Tibial nerve (tissue), 3 donors: ENCODE measurements at regions not wholly inside any gene's neighbourhood (a gene's known extent, or its start where the extent isn't known, plus 50 kb on each side); places are given as distances from the start of the nearest gene placed in this dataset.

Source experiments
- CTCF ChIP-seq, 5 experiments: fragments of 200-600 bp in 3 of 5; fragments of 450-650 bp in 2 of 5; sonication (generic) in 3 of 5; IDR thresholded peaks; one replicate each; pipeline ENCODE4 v1.5.1; 2016 to 2019; ENCODE audit warnings: antibody characterized with exemption in 5 of 5, mild to moderate bottlenecking in 3 of 5, moderate library complexity in 2 of 5
- POLR2A ChIP-seq, 2 donors: fragments of 450-650 bp; IDR thresholded peaks; one replicate each; pipeline ENCODE4 v1.6.1; 2017; ENCODE audit warnings: antibody characterized with exemption in 2 of 2, mild to moderate bottlenecking in 2 of 2, moderate library complexity in 2 of 2

DNA sequence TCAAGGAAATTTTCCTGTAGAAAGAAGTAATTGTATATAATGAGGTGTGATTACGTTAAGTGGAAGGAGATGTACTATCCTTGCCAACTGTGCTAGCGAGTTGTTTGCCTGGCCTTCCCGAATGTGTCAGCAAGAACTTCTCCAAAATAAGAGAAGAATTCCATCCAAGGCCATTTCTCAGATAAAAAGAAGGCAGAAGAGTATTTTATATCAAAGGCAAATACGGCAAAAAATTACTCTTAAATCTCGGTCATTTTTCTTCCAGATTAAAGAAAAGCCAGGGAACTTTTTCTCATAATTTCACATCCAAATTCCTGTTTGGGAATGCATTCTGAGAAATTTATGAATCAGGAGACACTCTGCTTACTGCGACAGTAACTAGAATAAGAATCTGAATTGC, 290.6 kb downstream of the CBLN4 start:
- TF ChIP-seq CTCF (IDR thresholded peaks at IDR 0.05) (no peak), POLR2A (IDR thresholded peaks at IDR 0.05) (no peak)
